H1 (cell line): ENCODE measurements at regions not wholly inside any gene's neighbourhood (a gene's known extent, or its start where the extent isn't known, plus 50 kb on each side); places are given as distances from the start of the nearest gene placed in this dataset.

ENCODE experiments used
- CTCF ChIA-PET: fragments of 300-600 bp; sonication (Branson Sonifier 250); formaldehyde crosslinking; loops from one replicate; lab custom pipeline; 2021; ENCODE audit not compliant: partially characterized antibody; lab: Charles Lee
- POLR2A ChIA-PET: fragments of 300-600 bp; sonication (Branson Sonifier 250); formaldehyde crosslinking; loops from one replicate; lab custom pipeline; 2021; ENCODE audit warnings: inconsistent platforms; ENCODE audit not compliant: partially characterized antibody; lab: Charles Lee
- DNase-seq, 2 experiments: peaks; one replicate each; pipeline versions ENCODE4 v3.0.0 to v3.0.0-alpha.2; 2010 to 2022; ENCODE audit warnings: low spot score in 2 of 2, low read depth in 1 of 2, mixed read lengths in 1 of 2
- FAIRE-seq: peaks from 2 replicates; lab custom pipeline; 2011; peaks lifted over from hg19 to GRCh38; lab: Jason Lieb, UNC
- H2AFZ ChIP-seq: 2 replicates; pipeline ENCODE4 v1.8.1; 2012; ENCODE audit warnings: low read length, inconsistent platforms
- H2AK5ac ChIP-seq: 2 replicates; pipeline ENCODE4 v1.6.1; 2013; ENCODE audit warnings: low read depth, low read length
- H2BK120ac ChIP-seq: replicated peaks from 2 replicates; pipeline ENCODE3; 2013; ENCODE audit warnings: low read depth, low read length, inconsistent platforms
- H2BK12ac ChIP-seq: 2 replicates; pipeline ENCODE4 v1.6.1; 2013; ENCODE audit warnings: low read depth, low read length
- H2BK15ac ChIP-seq: 2 replicates; pipeline ENCODE4 v1.6.1; 2013; ENCODE audit warnings: low read length
- H2BK20ac ChIP-seq: 2 replicates; pipeline ENCODE4 v1.6.1; 2013; ENCODE audit warnings: low read length
- H2BK5ac ChIP-seq: 2 replicates; pipeline ENCODE4 v1.6.1; 2013; ENCODE audit warnings: low read depth, low read length
- H3K14ac ChIP-seq: 2 replicates; pipeline ENCODE4 v1.6.1; 2013; ENCODE audit warnings: inconsistent platforms; ENCODE audit not compliant: insufficient read length
- H3K18ac ChIP-seq: 2 replicates; pipeline ENCODE4 v1.6.1; 2013; ENCODE audit warnings: low read length; ENCODE audit errors: extremely low read depth
- H3K23ac ChIP-seq: 2 replicates; pipeline ENCODE4 v1.6.1; 2013; ENCODE audit warnings: inconsistent platforms; ENCODE audit not compliant: insufficient read length
- H3K23me2 ChIP-seq: 2 replicates; pipeline ENCODE4 v1.6.1; 2013; ENCODE audit warnings: low read depth, low read length
- H3K27ac ChIP-seq: 2 replicates; pipeline ENCODE4 v1.6.1; 2011; ENCODE audit warnings: low read depth, low read length, inconsistent platforms
- H3K27me3 ChIP-seq, 4 experiments: replicated peaks in 1 of 4; 1 replicate in 1 of 4; 2 replicates in 3 of 4; pipeline versions ENCODE4 v1.6.1 to v1.8.1; 2011 to 2013; ENCODE audit warnings: low read length in 3 of 4, mild to moderate bottlenecking in 3 of 4, inconsistent platforms in 2 of 4, mixed read lengths in 2 of 4, moderate library complexity in 1 of 4; ENCODE audit not compliant: control insufficient read depth in 3 of 4, insufficient read depth in 3 of 4; ENCODE audit errors: extremely low read depth in 1 of 4
- H3K36me3 ChIP-seq, 4 experiments: 2 replicates each; pipeline versions ENCODE4 v1.6.1 to v1.8.1; 2011 to 2013; ENCODE audit warnings: mild to moderate bottlenecking in 4 of 4, low read length in 3 of 4, moderate library complexity in 2 of 4, control low read depth in 1 of 4, inconsistent platforms in 1 of 4; ENCODE audit not compliant: insufficient read depth in 4 of 4, control insufficient read depth in 2 of 4
- H3K4ac ChIP-seq: replicated peaks from 2 replicates; pipeline ENCODE3; 2013; ENCODE audit warnings: low read length, low read depth, mixed read lengths, inconsistent platforms; ENCODE audit not compliant: insufficient read length
- H3K4me1 ChIP-seq, 4 experiments: replicated peaks in 1 of 4; 1 replicate in 1 of 4; 2 replicates in 3 of 4; pipeline versions ENCODE4 v1.6.1 to v1.8.1; 2011 to 2013; ENCODE audit warnings: low read length in 3 of 4, inconsistent platforms in 2 of 4, mixed read lengths in 1 of 4; ENCODE audit not compliant: insufficient read depth in 4 of 4, control insufficient read depth in 3 of 4
- H3K4me2 ChIP-seq, 2 experiments: 2 replicates each; pipeline versions ENCODE4 v1.6.1 to v1.8.1; 2011 to 2013; ENCODE audit warnings: low read depth in 2 of 2, low read length in 2 of 2, control low read depth in 1 of 2, inconsistent platforms in 1 of 2, mild to moderate bottlenecking in 1 of 2; ENCODE audit not compliant: insufficient read depth in 1 of 2
- H3K4me3 ChIP-seq, 4 experiments: fragments of 200-600, 300-600 bp in 1 of 4; sonication (generic), shearing (Covaris generic), sonication (Bioruptor Twin) in 1 of 4; 2 replicates each; pipeline versions ENCODE4 v1.5.1 to v1.8.1; 2011 to 2016; ENCODE audit warnings: low read length in 4 of 4, low read depth in 3 of 4, control low read depth in 2 of 4, inconsistent platforms in 2 of 4, mild to moderate bottlenecking in 2 of 4, mixed read lengths in 1 of 4, moderate library complexity in 1 of 4; ENCODE audit not compliant: insufficient read depth in 2 of 4; ENCODE audit errors: extremely low read depth in 1 of 4
- H3K56ac ChIP-seq: replicated peaks from 2 replicates; pipeline ENCODE3; 2013; ENCODE audit warnings: low read depth, mild to moderate bottlenecking, mixed read lengths, low read length, inconsistent platforms; ENCODE audit not compliant: insufficient read length
- H3K79me1 ChIP-seq: 2 replicates; pipeline ENCODE4 v1.6.1; 2013; ENCODE audit warnings: low read depth, low read length, control low read depth
- H3K79me2 ChIP-seq, 2 experiments: 2 replicates each; pipeline versions ENCODE4 v1.6.1 to v1.8.1; 2012 to 2013; ENCODE audit warnings: low read length in 2 of 2, mild to moderate bottlenecking in 2 of 2, inconsistent platforms in 1 of 2; ENCODE audit not compliant: insufficient read depth in 2 of 2, control insufficient read depth in 1 of 2
- H3K9ac ChIP-seq, 4 experiments: replicated peaks in 1 of 4; 1 replicate in 1 of 4; 2 replicates in 3 of 4; pipeline versions ENCODE4 v1.6.1 to v1.8.1; 2011 to 2013; ENCODE audit warnings: low read depth in 3 of 4, low read length in 3 of 4, control low read depth in 2 of 4, mild to moderate bottlenecking in 2 of 4, moderate library complexity in 2 of 4, inconsistent platforms in 1 of 4; ENCODE audit errors: extremely low read depth in 1 of 4
- H3K9me3 ChIP-seq, 2 experiments: 2 replicates each; pipeline versions ENCODE4 v1.6.1 to v1.8.1; 2012 to 2013; ENCODE audit warnings: mild to moderate bottlenecking in 2 of 2, moderate library complexity in 2 of 2, control low read depth in 1 of 2, inconsistent platforms in 1 of 2, low read depth in 1 of 2, low read length in 1 of 2, mixed read lengths in 1 of 2; ENCODE audit not compliant: insufficient read depth in 2 of 2
- H4K20me1 ChIP-seq, 2 experiments: replicated peaks in 1 of 2; 2 replicates each; pipeline versions ENCODE3 to v1.8.1; 2011 to 2013; ENCODE audit warnings: inconsistent platforms in 2 of 2, low read length in 2 of 2, mild to moderate bottlenecking in 1 of 2; ENCODE audit not compliant: insufficient read depth in 2 of 2, control insufficient read depth in 1 of 2
- H4K5ac ChIP-seq: 2 replicates; pipeline ENCODE4 v1.6.1; 2013; ENCODE audit warnings: low read length, low read depth, mixed read lengths, inconsistent platforms; ENCODE audit not compliant: insufficient read length
- H4K8ac ChIP-seq: 2 replicates; pipeline ENCODE4 v1.8.0; 2013; ENCODE audit warnings: mild to moderate bottlenecking, moderate library complexity, low read length, inconsistent platforms; ENCODE audit not compliant: insufficient read depth; ENCODE audit errors: extremely low read depth
- H4K91ac ChIP-seq: replicated peaks from 2 replicates; pipeline ENCODE3; 2013; ENCODE audit warnings: low read length, mixed read lengths, inconsistent platforms; ENCODE audit not compliant: insufficient read length
- BACH1 ChIP-seq: IDR thresholded peaks from 2 replicates; pipeline ENCODE4 v1.6.1; 2012; ENCODE audit warnings: low read length, improper control_type of control experiment
- BCL11A ChIP-seq, 2 experiments: IDR thresholded peaks; one replicate each; pipeline ENCODE4 v1.6.1; 2011; ENCODE audit warnings: low read depth in 2 of 2, low read length in 2 of 2, mild to moderate bottlenecking in 2 of 2
- CBX5 ChIP-seq: fragments of 300-800, 300-1000 bp; sonication (generic); IDR thresholded peaks from 2 replicates; pipeline ENCODE4 v1.7.1; 2016; ENCODE audit warnings: antibody characterized with exemption, low read length, low read depth
- CEBPB ChIP-seq: IDR thresholded peaks from 2 replicates; pipeline ENCODE4 v1.6.1; 2012; ENCODE audit warnings: low read depth, low read length
- FOSL1 ChIP-seq: IDR thresholded peaks from 2 replicates; pipeline ENCODE4 v1.6.1; 2011; ENCODE audit warnings: mild to moderate bottlenecking, low read depth, low read length, moderate library complexity; ENCODE audit not compliant: insufficient read depth
- GTF2F1 ChIP-seq: IDR thresholded peaks from 2 replicates; pipeline ENCODE4 v1.6.1; 2012; ENCODE audit warnings: low read depth, low read length, improper control_type of control experiment, borderline replicate concordance
- HDAC2 ChIP-seq, 2 experiments: fragments of 300-600 bp in 1 of 2; sonication (generic) in 1 of 2; IDR thresholded peaks; 2 replicates each; pipeline ENCODE4 v1.6.1; 2011 to 2012; ENCODE audit warnings: low read depth in 2 of 2, low read length in 2 of 2, mild to moderate bottlenecking in 2 of 2, moderate library complexity in 2 of 2, borderline replicate concordance in 1 of 2, inconsistent platforms in 1 of 2
- JUN ChIP-seq: IDR thresholded peaks from 2 replicates; pipeline ENCODE4 v1.6.1; 2011; ENCODE audit warnings: low read depth, mild to moderate bottlenecking, improper control_type of control experiment, low read length
- SIN3A ChIP-seq, 2 experiments: IDR thresholded peaks in 1 of 2; conservative IDR thresholded peaks in 1 of 2; 2 replicates each; pipeline ENCODE4 v1.6.1; 2011 to 2012; ENCODE audit warnings: low read length in 2 of 2, improper control_type of control experiment in 1 of 2, low read depth in 1 of 2, mild to moderate bottlenecking in 1 of 2
- TEAD4 ChIP-seq: IDR thresholded peaks from 2 replicates; pipeline ENCODE4 v1.6.1; 2012; ENCODE audit warnings: low read depth, low read length, inconsistent platforms, mixed read lengths
- WGBS, 2 experiments: shearing (Covaris generic) in 1 of 2; methylation state at CpG; one replicate each; pipeline versions ENCODE4 v1.1.6 to v1.1.7; 2013 to 2015; ENCODE audit warnings: low lambda C conversion rate in 2 of 2, mixed read lengths in 2 of 2, inconsistent platforms in 1 of 2, low coverage in 1 of 2, missing lambda C conversion rate in 1 of 2; ENCODE audit not compliant: insufficient replicate concordance in 2 of 2, insufficient coverage in 1 of 2, insufficient read length in 1 of 2; ENCODE audit errors: extremely low coverage in 1 of 2, missing lambda C conversion rate in 1 of 2; 5-methylcytosine and 5-hydroxymethylcytosine counted together

DNA sequence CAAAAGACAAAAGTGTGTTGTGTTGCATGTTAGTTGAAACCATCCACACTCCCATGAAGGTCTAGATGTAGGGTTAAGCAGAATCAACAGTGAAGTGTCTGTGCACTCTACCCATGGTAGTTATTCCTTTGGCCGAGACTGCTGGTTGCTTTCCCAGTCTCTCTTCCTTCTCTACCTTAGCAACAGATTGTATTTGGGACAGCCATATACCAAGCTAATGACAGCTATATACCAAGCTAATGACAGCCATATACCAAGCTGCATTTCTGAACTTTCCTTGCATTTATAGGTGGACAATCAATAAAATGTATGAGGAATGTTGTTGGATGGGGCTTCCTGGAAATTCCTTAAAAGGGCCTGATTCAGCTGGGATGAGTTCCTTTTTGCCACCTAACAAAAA lies 80.5 kb upstream of the ENPEP start:
- no peak overlapping the region for H2BK12ac ChIP-seq
- no peaks in the 10 kb centered on the region for H3K9me3 ChIP-seq
- no peak overlapping the region for H3K27ac ChIP-seq
- no peaks in the 10 kb centered on the region for H3K23me2 ChIP-seq
- FAIRE-seq, result no peak
- ChIA-PET CTCF (interaction anchor here (1.1 to 1.4 kb wide), 2 partner anchors 16 to 115 kb away, joined by 4 read pairs; no protein-coding TSS in a partner anchor), POLR2A (no interaction called here)
- no peak overlapping the region for H2AK5ac ChIP-seq
- no peak overlapping the region for H3K4me3 ChIP-seq
- H2BK5ac ChIP-seq, result no peak overlapping the region
- H4K91ac ChIP-seq, result no peak overlapping the region
- H3K56ac ChIP-seq, result no peak overlapping the region
- H3K4me2 ChIP-seq, result no peak overlapping the region
- no peak overlapping the region for H3K18ac ChIP-seq
- H3K14ac ChIP-seq, result no peak overlapping the region
- no peak overlapping the region for H4K5ac ChIP-seq
- H3K36me3 ChIP-seq, result no peaks in the 10 kb centered on the region
- no peaks in the 10 kb centered on the region for H3K79me1 ChIP-seq
- no peak overlapping the region for H4K8ac ChIP-seq
- no peaks in the 10 kb centered on the region for H3K79me2 ChIP-seq
- no peak overlapping the region for H3K23ac ChIP-seq
- no peak overlapping the region for H2BK15ac ChIP-seq
- 100% methylated on average over 1 of the region's 1 CpG; no CpG with 5 or more reads in 1 of the 2 experiments for WGBS, 2 experiments
- H2BK120ac ChIP-seq, result no peak overlapping the region
- TF ChIP-seq JUN, result no peak
- no peak for TF ChIP-seq SIN3A (conservative IDR thresholded peaks at IDR 0.05 in 1 of 2, IDR thresholded peaks at IDR 0.05 in 1 of 2; ENCODE audit: low read depth in 1 of 2, low read length in 2 of 2)
- TF ChIP-seq CEBPB, result no peak
- no peak for TF ChIP-seq HDAC2 (IDR thresholded peaks at IDR 0.05; ENCODE audit: borderline replicate concordance in 1 of 2, low read depth in 2 of 2, low read length in 2 of 2)
- no peak for TF ChIP-seq BACH1
- TF ChIP-seq FOSL1, result no peak
- no peak for TF ChIP-seq TEAD4
- TF ChIP-seq BCL11A (IDR thresholded peaks at IDR 0.05; ENCODE audit: low read depth in 2 of 2, low read length in 2 of 2), result no peak
- no peak for TF ChIP-seq CBX5
- TF ChIP-seq GTF2F1, result no peak
- H2BK20ac ChIP-seq, result no peak overlapping the region
- no peaks in the 10 kb centered on the region for H4K20me1 ChIP-seq
- H3K9ac ChIP-seq, result no peak overlapping the region
- DNase-seq, result no peak
- H2AFZ ChIP-seq, result no peak overlapping the region
- no peak overlapping the region for H3K4ac ChIP-seq
- H3K4me1 ChIP-seq, result no peaks in the 10 kb centered on the region
- H3K27me3 ChIP-seq, result no peaks in the 10 kb centered on the region
